Body of pancreas (tissue), 4 donors: ENCODE measurements at regions not wholly inside any gene's neighbourhood (a gene's known extent, or its start where the extent isn't known, plus 50 kb on each side); places are given as distances from the start of the nearest gene placed in this dataset.

Source experiments
- POLR2A ChIP-seq, 3 donors: fragments of 450-650 bp; IDR thresholded peaks; one replicate each; pipeline ENCODE4 v1.6.1; 2016; ENCODE audit warnings: antibody characterized with exemption in 3 of 3, mild to moderate bottlenecking in 2 of 3
- TF ChIP-seq, protein P1 (sequence below), 7 experiments: fragments of 450-650 bp in 4 of 7; fragments of 200-600 bp in 3 of 7; sonication (generic) in 3 of 7; IDR thresholded peaks; one replicate each; pipeline ENCODE4 v1.5.1; 2016 to 2019; ENCODE audit warnings: antibody characterized with exemption in 7 of 7

DNA sequence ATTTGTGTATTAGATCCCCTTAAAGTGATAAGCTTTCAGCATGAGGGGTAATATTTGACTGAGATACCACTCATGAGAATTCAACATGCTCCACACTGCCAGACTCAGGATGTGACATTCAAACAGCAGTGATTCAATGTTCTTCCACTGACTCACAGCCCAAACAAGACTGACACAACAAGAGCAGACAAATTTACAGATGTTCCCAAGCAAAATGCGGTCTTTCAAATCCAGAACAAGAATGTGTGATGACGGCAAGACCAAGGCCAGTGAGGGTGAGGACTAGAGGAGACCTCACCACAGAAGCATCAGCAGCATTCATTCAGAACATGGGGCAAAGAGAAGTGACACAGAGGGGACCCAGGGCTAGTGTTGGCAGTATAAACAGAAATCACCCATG lies 99.3 kb upstream of the GRIA3 start:
- TF ChIP-seq, protein P1, sequence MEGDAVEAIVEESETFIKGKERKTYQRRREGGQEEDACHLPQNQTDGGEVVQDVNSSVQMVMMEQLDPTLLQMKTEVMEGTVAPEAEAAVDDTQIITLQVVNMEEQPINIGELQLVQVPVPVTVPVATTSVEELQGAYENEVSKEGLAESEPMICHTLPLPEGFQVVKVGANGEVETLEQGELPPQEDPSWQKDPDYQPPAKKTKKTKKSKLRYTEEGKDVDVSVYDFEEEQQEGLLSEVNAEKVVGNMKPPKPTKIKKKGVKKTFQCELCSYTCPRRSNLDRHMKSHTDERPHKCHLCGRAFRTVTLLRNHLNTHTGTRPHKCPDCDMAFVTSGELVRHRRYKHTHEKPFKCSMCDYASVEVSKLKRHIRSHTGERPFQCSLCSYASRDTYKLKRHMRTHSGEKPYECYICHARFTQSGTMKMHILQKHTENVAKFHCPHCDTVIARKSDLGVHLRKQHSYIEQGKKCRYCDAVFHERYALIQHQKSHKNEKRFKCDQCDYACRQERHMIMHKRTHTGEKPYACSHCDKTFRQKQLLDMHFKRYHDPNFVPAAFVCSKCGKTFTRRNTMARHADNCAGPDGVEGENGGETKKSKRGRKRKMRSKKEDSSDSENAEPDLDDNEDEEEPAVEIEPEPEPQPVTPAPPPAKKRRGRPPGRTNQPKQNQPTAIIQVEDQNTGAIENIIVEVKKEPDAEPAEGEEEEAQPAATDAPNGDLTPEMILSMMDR (IDR thresholded peaks at IDR 0.05) = no peak
- TF ChIP-seq POLR2A (IDR thresholded peaks at IDR 0.05) = no peak
